HG03565 (cell line): ENCODE measurements at regions not wholly inside any gene's neighbourhood (a gene's known extent, or its start where the extent isn't known, plus 50 kb on each side); places are given as distances from the start of the nearest gene placed in this dataset.
"Not testable (repeated sequence)": the region's sequence is repeated elsewhere in the genome, so short reads cannot be mapped to it uniquely, and the experiment has no call there.

ENCODE experiments used
- ATAC-seq: cut with Tn5 transposase; IDR thresholded peaks from one replicate; pipeline ENCODE4 v1.9.1; 2021; ENCODE audit warnings: mild to moderate bottlenecking, moderate library complexity; ENCODE audit not compliant: unreplicated experiment

- ATAC-seq = no peak
Observed at GRCh38 chr5:167851416-167851815, 440.0 kb upstream of the WWC1 start.

GRCh38 chr5:167852515-167852914 is 438.9 kb upstream of the WWC1 start:
- ATAC-seq = no peak

GRCh38 chr5:167853421-167853820 is 438.0 kb upstream of the WWC1 start:
- no peak for ATAC-seq

- no peak for ATAC-seq
Observed at GRCh38 chr5:167855818-167856217, 435.6 kb upstream of the WWC1 start.

- no peak for ATAC-seq
Observed at GRCh38 chr5:167857321-167857720, 434.1 kb upstream of the WWC1 start.

GRCh38 chr5:167858186-167858855 is 433.1 kb upstream of the WWC1 start:
- not testable (repeated sequence) for ATAC-seq

GRCh38 chr5:167861129-167861927 is 430.1 kb upstream of the WWC1 start:
- no peak for ATAC-seq

- ATAC-seq = no peak
Observed at GRCh38 chr5:167861928-167862426, 429.5 kb upstream of the WWC1 start.

- ATAC-seq = no peak
Observed at GRCh38 chr5:167863883-167864282, 427.6 kb upstream of the WWC1 start.

- ATAC-seq = no peak
Observed at GRCh38 chr5:167864801-167865200, 426.6 kb upstream of the WWC1 start.

- ATAC-seq = no peak
Observed at GRCh38 chr5:167866797-167867196, 424.6 kb upstream of the WWC1 start.

GRCh38 chr5:167867281-167867680 is 424.2 kb upstream of the WWC1 start:
- ATAC-seq = no peak

- no peak for ATAC-seq
Observed at GRCh38 chr5:167869125-167869524, 422.3 kb upstream of the WWC1 start.

- no peak for ATAC-seq
Observed at GRCh38 chr5:167870055-167870454, 421.4 kb upstream of the WWC1 start.

- ATAC-seq = no peak
Observed at GRCh38 chr5:167871091-167871490, 420.4 kb upstream of the WWC1 start.

GRCh38 chr5:167872791-167873190 is 418.7 kb upstream of the WWC1 start:
- no peak for ATAC-seq

GRCh38 chr5:167877114-167877722 is 414.2 kb upstream of the WWC1 start:
- ATAC-seq = no peak

- ATAC-seq = no peak
Observed at GRCh38 chr5:167877924-167878323, 413.5 kb upstream of the WWC1 start.

- no peak for ATAC-seq
Observed at GRCh38 chr5:167880420-167880819, 411.0 kb upstream of the WWC1 start.

GRCh38 chr5:167881041-167881440 is 410.4 kb upstream of the WWC1 start:
- no peak for ATAC-seq

GRCh38 chr5:167886196-167886595 is 405.2 kb upstream of the WWC1 start:
- ATAC-seq = no peak

- ATAC-seq = no peak
Observed at GRCh38 chr5:167888393-167888792, 403.1 kb upstream of the WWC1 start.
